SK-N-SH treated with all-trans-retinoic acid at 6 μM for 48 hours (cell line): ENCODE measurements at regions not wholly inside any gene's neighbourhood (a gene's known extent, or its start where the extent isn't known, plus 50 kb on each side); places are given as distances from the start of the nearest gene placed in this dataset.

Experiments used
- ATAC-seq: fragments of 200-7000 bp; cut with Tn5 transposase; 3 replicates; pipeline ENCODE4 v1.9.1; 2020; ENCODE audit warnings: mild to moderate bottlenecking, moderate library complexity
- ARNTL ChIP-seq: fragments of 450-650 bp; formaldehyde crosslinking; IDR thresholded peaks from 2 replicates; pipeline ENCODE4 v1.5.0; 2020; ENCODE audit warnings: low read depth, mild to moderate bottlenecking, moderate library complexity, borderline replicate concordance
- BACH2 ChIP-seq: fragments of 250-450 bp; sonication (Bioruptor Pico); IDR thresholded peaks from 2 replicates; pipeline ENCODE4 v1.9.0; 2021; ENCODE audit warnings: mild to moderate bottlenecking, borderline replicate concordance
- CREB5 ChIP-seq: fragments of 250-450 bp; sonication (Bioruptor Pico); IDR thresholded peaks from 2 replicates; pipeline ENCODE4 v1.5.1; 2020; ENCODE audit warnings: low read depth, mild to moderate bottlenecking, moderate library complexity
- CSDC2 ChIP-seq: fragments of 250-450 bp; sonication (Bioruptor Pico); IDR thresholded peaks from 2 replicates; pipeline ENCODE4 v1.5.0; 2020; ENCODE audit warnings: mild to moderate bottlenecking, moderate library complexity
- ESRRG ChIP-seq: fragments of 250-450 bp; sonication (Bioruptor Pico); IDR thresholded peaks from 2 replicates; pipeline ENCODE4 v1.6.1; 2021; ENCODE audit warnings: mild to moderate bottlenecking
- ISL1 ChIP-seq: fragments of 250-450 bp; sonication (Bioruptor Pico); IDR thresholded peaks from 2 replicates; pipeline ENCODE4 v2.1.2; 2022; ENCODE audit warnings: mild to moderate bottlenecking, moderate library complexity
- OSR1 ChIP-seq: fragments of 250-450 bp; sonication (Bioruptor Pico); IDR thresholded peaks from 2 replicates; pipeline ENCODE4 v1.8.0; 2022; ENCODE audit warnings: moderate library complexity, mild to moderate bottlenecking, inconsistent platforms
- PATZ1 ChIP-seq: fragments of 250-450 bp; sonication (Bioruptor Pico); IDR thresholded peaks from 2 replicates; pipeline ENCODE4 v1.8.0; 2020; ENCODE audit warnings: mild to moderate bottlenecking, moderate library complexity, borderline replicate concordance
- POU6F1 ChIP-seq: fragments of 250-450 bp; sonication (Bioruptor Pico); IDR thresholded peaks from 2 replicates; pipeline ENCODE4 v1.8.0; 2021; ENCODE audit warnings: low read depth, mild to moderate bottlenecking, moderate library complexity, borderline replicate concordance
- PPARA ChIP-seq: fragments of 250-450 bp; sonication (Bioruptor Pico); IDR thresholded peaks from 2 replicates; pipeline ENCODE4 v1.5.0; 2020; ENCODE audit warnings: mild to moderate bottlenecking, borderline replicate concordance
- RARB ChIP-seq: fragments of 250-450 bp; sonication (Bioruptor Pico); IDR thresholded peaks from 2 replicates; pipeline ENCODE4 v1.8.0; 2021; ENCODE audit warnings: mild to moderate bottlenecking, moderate library complexity
- SNAI2 ChIP-seq: fragments of 250-450 bp; sonication (Bioruptor Pico); IDR thresholded peaks from 2 replicates; pipeline ENCODE4 v1.5.0; 2020; ENCODE audit warnings: mild to moderate bottlenecking, moderate library complexity
- TCF4 ChIP-seq: fragments of 250-450 bp; sonication (Bioruptor Pico); IDR thresholded peaks from 2 replicates; pipeline ENCODE4 v1.8.0; 2021; ENCODE audit warnings: mild to moderate bottlenecking, moderate library complexity, borderline replicate concordance
- TOX ChIP-seq: fragments of 250-450 bp; sonication (Bioruptor Pico); IDR thresholded peaks from 2 replicates; pipeline ENCODE4 v1.8.0; 2021; ENCODE audit warnings: mild to moderate bottlenecking, moderate library complexity, borderline replicate concordance
- ZC3H10 ChIP-seq: fragments of 250-450 bp; sonication (Bioruptor Pico); IDR thresholded peaks from 2 replicates; pipeline ENCODE4 v1.5.1; 2021; ENCODE audit warnings: mild to moderate bottlenecking, moderate library complexity
- ZFP3 ChIP-seq: fragments of 250-450 bp; sonication (Bioruptor Pico); IDR thresholded peaks from 2 replicates; pipeline ENCODE4 v1.5.0; 2020; ENCODE audit warnings: mild to moderate bottlenecking, moderate library complexity
- ZFP30 ChIP-seq: fragments of 450-650 bp; formaldehyde crosslinking; IDR thresholded peaks from 2 replicates; pipeline ENCODE4 v1.5.0; 2022; ENCODE audit warnings: mild to moderate bottlenecking, moderate library complexity
- ZNF565 ChIP-seq: fragments of 450-650 bp; formaldehyde crosslinking; conservative IDR thresholded peaks from 2 replicates; pipeline ENCODE4 v1.5.0; 2020; ENCODE audit warnings: low read depth, mild to moderate bottlenecking, moderate library complexity
- ZNF70 ChIP-seq: fragments of 450-650 bp; formaldehyde crosslinking; IDR thresholded peaks from 2 replicates; pipeline ENCODE4 v1.5.0; 2020; ENCODE audit warnings: mild to moderate bottlenecking, moderate library complexity
- ZNF8 ChIP-seq: fragments of 450-650 bp; formaldehyde crosslinking; IDR thresholded peaks from 2 replicates; pipeline ENCODE4 v1.5.0; 2020; ENCODE audit warnings: mild to moderate bottlenecking, moderate library complexity

GRCh38 chr9:69981686-69982445, 61.8 kb upstream of the MAMDC2 start:
- no peak for TF ChIP-seq ISL1
- TF ChIP-seq ZFP30 (CRISPR knock-in tag): no peak
- no peak for TF ChIP-seq ZNF8
- no peak for TF ChIP-seq CSDC2 (CRISPR knock-in tag)
- no peak for TF ChIP-seq ESRRG
- TF ChIP-seq TOX (CRISPR knock-in tag): no peak
- peak; percentile 78 for ATAC-seq

GRCh38 chr9:69984831-69985230, 58.8 kb upstream of the MAMDC2 start:
- no peak for ATAC-seq
- TF ChIP-seq ISL1 (no peak), ESRRG (no peak), OSR1 (CRISPR knock-in tag) (no peak), ZFP3 (no peak), ZNF70 (CRISPR knock-in tag) (no peak), PPARA (CRISPR knock-in tag) (no peak), ARNTL (no peak), ZNF565 (no peak), ZNF8 (no peak), PATZ1 (CRISPR knock-in tag) (no peak), ZC3H10 (CRISPR knock-in tag) (no peak), BACH2 (CRISPR knock-in tag) (no peak)

- TF ChIP-seq ZNF565: no peak
- TF ChIP-seq SNAI2 (CRISPR knock-in tag): no peak
- no peak for TF ChIP-seq CREB5 (CRISPR knock-in tag)
- TF ChIP-seq ZC3H10 (CRISPR knock-in tag): no peak
- TF ChIP-seq PPARA (CRISPR knock-in tag): no peak
- no peak for TF ChIP-seq ZFP30 (CRISPR knock-in tag)
- ATAC-seq: no peak
These were observed 57.7 kb upstream of the MAMDC2 start for GRCh38 chr9:69985971-69986370.

GRCh38 chr9:69986970-69987369, 56.7 kb upstream of the MAMDC2 start:
- TF ChIP-seq SNAI2 (CRISPR knock-in tag): no peak
- no peak for TF ChIP-seq CREB5 (CRISPR knock-in tag)
- no peak for TF ChIP-seq BACH2 (CRISPR knock-in tag)
- TF ChIP-seq POU6F1 (CRISPR knock-in tag): no peak
- no peak for ATAC-seq

GRCh38 chr9:69987457-69987856, 56.2 kb upstream of the MAMDC2 start:
- no peak for ATAC-seq
- TF ChIP-seq ZNF565 (no peak), PPARA (CRISPR knock-in tag) (no peak), ZNF70 (CRISPR knock-in tag) (no peak), TCF4 (no peak), ZFP30 (CRISPR knock-in tag) (no peak), RARB (CRISPR knock-in tag) (no peak), CREB5 (CRISPR knock-in tag) (no peak), PATZ1 (CRISPR knock-in tag) (no peak), ARNTL (no peak), BACH2 (CRISPR knock-in tag) (no peak), ISL1 (no peak), OSR1 (CRISPR knock-in tag) (no peak), CSDC2 (CRISPR knock-in tag) (no peak)
